Middle frontal gyrus (tissue), 1 donor: ENCODE measurements at regions not wholly inside any gene's neighbourhood (a gene's known extent, or its start where the extent isn't known, plus 50 kb on each side); places are given as distances from the start of the nearest gene placed in this dataset.

ENCODE experiments used
- DNase-seq: peaks from one replicate; pipeline ENCODE4 v3.0.0-alpha.2; 2015; ENCODE audit warnings: low spot score; ENCODE audit errors: extremely low spot score

- DNase-seq: peak; percentile 75
These were observed 302.7 kb downstream of the PLK2 start for GRCh38 chr5:58156973-58157701.

GRCh38 chr5:58156361-58156760 is 303.5 kb downstream of the PLK2 start:
- DNase-seq: peak; percentile 50

GRCh38 chr5:58153255-58153654 is 306.6 kb downstream of the PLK2 start:
- no peak for DNase-seq

GRCh38 chr5:58151414-58151813 is 308.5 kb downstream of the PLK2 start:
- no peak for DNase-seq

GRCh38 chr5:58150926-58151325 is 309.0 kb downstream of the PLK2 start:
- DNase-seq: no peak

DNA sequence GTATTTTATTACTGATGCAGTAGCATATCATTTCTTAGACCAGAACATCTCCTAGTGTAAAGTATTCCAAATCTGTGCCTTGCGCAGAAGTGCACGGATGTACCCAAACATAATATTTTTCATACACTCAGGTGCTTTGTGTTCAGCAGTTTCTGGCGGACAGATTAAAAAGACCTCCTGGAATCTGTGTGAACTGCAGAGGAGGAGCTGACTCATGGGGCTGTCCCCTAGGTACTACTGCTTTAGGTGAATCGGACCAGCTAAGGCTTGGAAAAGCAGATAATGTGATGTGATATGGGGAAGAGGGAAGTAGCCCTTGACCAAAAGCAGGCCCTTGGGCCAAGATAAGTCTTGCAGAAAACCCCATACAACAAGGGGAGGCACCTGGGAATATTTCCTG is 310.1 kb downstream of the PLK2 start:
- no peak for DNase-seq

GRCh38 chr5:58149345-58149744 is 310.5 kb downstream of the PLK2 start:
- DNase-seq: no peak

DNA sequence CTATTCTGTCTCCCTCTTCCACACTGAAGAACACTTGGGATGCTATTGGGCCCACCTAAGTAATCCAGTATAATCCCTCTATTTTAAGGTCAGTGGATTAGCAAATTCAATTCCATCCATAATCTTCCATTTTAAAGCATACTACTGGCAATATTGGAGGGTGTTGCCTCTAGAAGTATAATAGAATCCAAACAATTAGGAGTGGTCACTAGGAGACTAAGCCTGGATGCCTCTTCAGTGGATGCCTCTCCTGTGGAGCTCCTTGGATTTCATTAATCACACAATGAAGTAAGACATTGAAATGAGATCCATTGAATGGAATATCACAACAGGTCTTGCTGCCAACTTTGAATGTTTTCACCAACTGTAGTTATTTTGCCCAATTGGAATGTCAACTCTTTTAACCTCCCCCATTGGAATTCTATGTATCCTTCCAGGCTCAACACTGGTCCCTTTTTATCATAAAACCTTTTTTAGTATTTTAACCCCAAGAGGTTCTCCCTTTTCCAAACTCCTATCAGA is 311.6 kb downstream of the PLK2 start:
- no peak for DNase-seq

GRCh38 chr5:58145397-58145934 is 314.4 kb downstream of the PLK2 start:
- no peak for DNase-seq

DNA sequence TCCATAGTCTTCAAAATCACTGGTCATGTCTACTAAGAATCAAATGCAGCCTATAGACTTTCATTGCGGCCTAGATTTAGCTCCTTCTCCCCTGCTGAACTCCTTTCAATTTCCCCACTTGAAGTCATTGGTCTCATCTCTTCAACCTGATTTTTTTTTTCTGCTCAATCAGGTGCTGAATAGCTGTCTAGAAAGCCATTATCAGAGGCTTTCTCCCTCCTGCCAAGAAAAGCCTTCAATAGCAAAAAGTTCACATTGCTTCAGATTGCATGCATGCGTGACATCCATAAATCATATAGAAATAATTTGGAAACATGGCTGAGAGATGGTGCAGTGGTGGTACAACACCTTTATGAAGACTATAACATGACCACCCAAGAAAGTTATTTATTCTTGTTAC is 316.2 kb downstream of the PLK2 start:
- no peak for DNase-seq

- no peak for DNase-seq
These were observed 316.7 kb downstream of the PLK2 start for GRCh38 chr5:58143181-58143580.

- no peak for DNase-seq
These were observed 321.1 kb downstream of the PLK2 start for GRCh38 chr5:58138791-58139190.

- no peak for DNase-seq
These were observed 323.5 kb downstream of the PLK2 start for GRCh38 chr5:58136406-58136805.

DNA sequence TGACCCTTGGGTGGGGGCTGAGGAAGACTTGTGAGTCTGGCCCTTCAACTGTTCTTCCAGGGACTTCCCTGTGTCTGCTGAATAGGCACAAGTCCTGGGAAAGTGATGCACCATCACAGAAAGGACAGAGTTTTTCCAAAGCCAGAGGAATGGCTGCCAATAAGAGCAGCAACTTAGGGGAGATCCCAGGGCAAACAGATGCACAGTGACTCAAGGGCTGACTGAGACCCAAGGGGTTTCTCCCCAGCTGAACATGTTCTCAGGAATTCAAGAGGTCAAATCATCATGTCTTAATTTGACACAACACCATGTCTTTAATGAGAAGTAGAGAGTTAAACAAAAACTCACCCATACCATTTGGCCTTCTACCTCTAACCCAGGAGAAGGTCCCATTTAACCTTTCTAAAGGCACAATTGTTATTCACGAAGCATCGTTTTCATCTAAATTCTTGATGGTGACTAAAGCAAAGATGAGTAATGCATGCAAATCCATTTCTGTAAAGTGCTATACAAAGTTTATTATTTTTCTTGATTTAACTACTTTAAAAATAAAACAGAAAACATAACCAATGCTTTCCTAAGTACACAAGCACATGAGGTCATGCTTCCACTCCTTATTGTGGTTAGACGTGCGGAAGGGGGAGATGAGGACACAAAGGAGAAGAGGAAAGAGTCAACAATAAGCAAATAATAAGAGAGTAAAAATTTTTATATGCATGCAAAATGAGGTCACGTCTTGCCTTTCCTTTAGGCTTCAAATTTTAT is 324.1 kb downstream of the PLK2 start:
- DNase-seq: no peak

DNA sequence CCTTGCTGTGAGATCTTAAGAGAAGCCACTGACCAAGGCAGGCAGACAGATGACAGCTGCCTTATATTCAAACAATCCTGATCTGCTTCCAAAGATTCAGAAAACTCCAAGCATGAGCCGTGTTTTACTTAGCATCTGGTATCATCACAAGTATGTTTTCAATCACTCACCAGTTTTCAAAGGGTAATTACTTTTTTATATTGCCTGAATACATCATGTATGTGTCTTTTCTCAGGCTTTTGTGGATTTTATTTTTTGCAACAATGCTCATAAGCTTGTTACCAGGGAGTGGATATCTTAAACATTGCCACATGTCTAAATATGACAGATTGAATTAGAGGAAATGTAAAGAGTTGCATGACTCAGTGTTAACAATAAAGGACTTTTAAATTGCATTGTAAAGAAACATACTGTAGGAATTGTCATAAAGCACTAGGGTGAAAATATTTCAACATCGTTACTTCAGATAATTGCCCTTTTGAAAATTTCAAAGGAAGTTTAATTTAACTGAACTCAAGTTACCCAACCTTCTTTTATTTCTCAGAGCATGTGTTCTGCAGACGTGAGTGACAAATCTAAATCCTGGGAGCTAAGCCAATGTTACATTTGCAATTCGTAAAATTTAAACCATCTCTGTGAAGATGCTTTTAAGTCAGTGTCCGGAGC is 326.1 kb downstream of the PLK2 start:
- DNase-seq: no peak

GRCh38 chr5:58133216-58133615 is 326.7 kb downstream of the PLK2 start:
- no peak for DNase-seq

DNA sequence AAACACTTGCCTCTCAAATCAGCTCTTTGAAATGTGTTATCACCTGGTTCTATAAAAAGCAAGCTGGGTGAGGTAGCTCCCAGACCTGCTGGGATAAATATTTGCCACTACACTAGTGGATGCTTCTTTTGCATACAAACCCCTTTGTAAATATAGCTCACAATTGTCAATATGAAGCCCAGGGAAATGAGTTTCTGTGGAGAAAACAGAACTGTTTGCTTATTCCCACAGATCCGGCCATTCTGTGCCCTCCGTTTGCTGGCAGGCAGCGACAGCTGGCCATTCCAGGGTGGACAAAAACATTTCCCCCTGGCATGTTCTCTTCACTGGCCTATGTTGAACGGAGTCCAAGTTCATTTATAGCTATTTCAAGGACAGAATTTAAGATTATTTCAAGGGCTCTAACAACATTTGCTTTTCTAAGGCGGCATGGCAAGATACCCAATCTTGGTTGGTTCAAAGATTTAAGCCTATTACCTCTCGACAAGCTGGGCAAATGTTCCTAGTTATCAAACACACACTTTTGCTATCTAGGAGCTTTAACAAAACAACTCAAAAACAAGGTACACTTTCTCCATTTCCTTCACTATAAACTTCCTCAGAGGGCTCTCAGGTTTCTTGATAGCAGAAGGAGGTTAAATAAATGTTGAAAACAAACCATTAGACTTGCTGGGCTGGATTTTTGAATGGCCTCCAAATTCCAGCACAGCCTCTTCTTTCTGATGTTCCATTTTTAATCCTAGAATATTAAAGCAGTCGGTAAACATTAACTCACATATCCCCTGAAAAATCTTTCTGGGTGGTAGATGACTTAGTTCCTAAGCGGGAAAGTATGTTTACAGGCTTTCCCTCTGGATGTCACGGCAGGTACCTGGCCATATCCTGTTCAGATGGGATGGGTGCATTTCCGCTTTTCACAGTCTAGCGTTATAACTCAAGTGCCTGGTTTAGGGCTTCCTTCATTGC is 332.3 kb downstream of the PLK2 start:
- DNase-seq: no peak

GRCh38 chr5:58123501-58123900 is 336.4 kb downstream of the PLK2 start:
- DNase-seq: no peak

- no peak for DNase-seq
These were observed 337.0 kb downstream of the PLK2 start for GRCh38 chr5:58122848-58123392.

GRCh38 chr5:58122157-58122556 is 337.7 kb downstream of the PLK2 start:
- no peak for DNase-seq
